Panc1 (cell line): ENCODE measurements at regions not wholly inside any gene's neighbourhood (a gene's known extent, or its start where the extent isn't known, plus 50 kb on each side); places are given as distances from the start of the nearest gene placed in this dataset.
"Not testable (repeated sequence)": the region's sequence is repeated elsewhere in the genome, so short reads cannot be mapped to it uniquely, and the experiment has no call there.

Source experiments
- CTCF ChIP-seq: fragments of 450-650 bp; IDR thresholded peaks from 2 replicates; pipeline ENCODE4 v1.5.1; 2017; ENCODE audit warnings: mild to moderate bottlenecking
- POLR2AphosphoS5 ChIP-seq: IDR thresholded peaks from 2 replicates; pipeline ENCODE4 v1.6.1; 2012; ENCODE audit warnings: mild to moderate bottlenecking, low read depth, low read length, moderate library complexity
- SIN3A ChIP-seq: IDR thresholded peaks from 2 replicates; pipeline ENCODE4 v1.6.1; 2012; ENCODE audit warnings: low read depth, mild to moderate bottlenecking, low read length, moderate library complexity, borderline replicate concordance; ENCODE audit not compliant: insufficient read depth
- TF ChIP-seq, protein P1 (sequence below), 2 experiments: IDR thresholded peaks; 2 replicates each; pipeline ENCODE4 v1.6.1; 2011 to 2012; ENCODE audit warnings: low read depth in 2 of 2, control low read depth in 1 of 2, low read length in 1 of 2, mild to moderate bottlenecking in 1 of 2, moderate library complexity in 1 of 2; ENCODE audit not compliant: insufficient read depth in 1 of 2

DNA sequence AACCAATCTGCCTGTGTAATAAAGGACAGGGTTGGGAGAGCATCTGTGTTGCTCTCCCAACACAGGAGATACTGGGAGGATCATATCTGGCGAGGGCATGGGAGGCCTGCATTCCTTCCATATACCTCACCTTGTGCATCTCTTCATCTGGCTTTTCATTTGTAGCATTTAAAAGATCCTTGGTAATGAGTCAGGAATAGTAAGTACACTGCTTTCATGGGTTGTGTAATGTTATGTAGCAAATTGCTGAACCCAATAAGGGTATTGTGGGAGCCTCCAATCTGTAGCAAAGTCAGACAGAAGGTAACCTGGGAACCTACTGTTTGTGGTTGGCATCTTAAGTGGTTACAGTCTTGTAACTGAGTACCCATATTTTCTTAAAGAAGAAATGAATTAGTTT is 210.8 kb downstream of the LMLN start:
- TF ChIP-seq CTCF, POLR2AphosphoS5, SIN3A: not testable (repeated sequence)
- TF ChIP-seq, protein P1, sequence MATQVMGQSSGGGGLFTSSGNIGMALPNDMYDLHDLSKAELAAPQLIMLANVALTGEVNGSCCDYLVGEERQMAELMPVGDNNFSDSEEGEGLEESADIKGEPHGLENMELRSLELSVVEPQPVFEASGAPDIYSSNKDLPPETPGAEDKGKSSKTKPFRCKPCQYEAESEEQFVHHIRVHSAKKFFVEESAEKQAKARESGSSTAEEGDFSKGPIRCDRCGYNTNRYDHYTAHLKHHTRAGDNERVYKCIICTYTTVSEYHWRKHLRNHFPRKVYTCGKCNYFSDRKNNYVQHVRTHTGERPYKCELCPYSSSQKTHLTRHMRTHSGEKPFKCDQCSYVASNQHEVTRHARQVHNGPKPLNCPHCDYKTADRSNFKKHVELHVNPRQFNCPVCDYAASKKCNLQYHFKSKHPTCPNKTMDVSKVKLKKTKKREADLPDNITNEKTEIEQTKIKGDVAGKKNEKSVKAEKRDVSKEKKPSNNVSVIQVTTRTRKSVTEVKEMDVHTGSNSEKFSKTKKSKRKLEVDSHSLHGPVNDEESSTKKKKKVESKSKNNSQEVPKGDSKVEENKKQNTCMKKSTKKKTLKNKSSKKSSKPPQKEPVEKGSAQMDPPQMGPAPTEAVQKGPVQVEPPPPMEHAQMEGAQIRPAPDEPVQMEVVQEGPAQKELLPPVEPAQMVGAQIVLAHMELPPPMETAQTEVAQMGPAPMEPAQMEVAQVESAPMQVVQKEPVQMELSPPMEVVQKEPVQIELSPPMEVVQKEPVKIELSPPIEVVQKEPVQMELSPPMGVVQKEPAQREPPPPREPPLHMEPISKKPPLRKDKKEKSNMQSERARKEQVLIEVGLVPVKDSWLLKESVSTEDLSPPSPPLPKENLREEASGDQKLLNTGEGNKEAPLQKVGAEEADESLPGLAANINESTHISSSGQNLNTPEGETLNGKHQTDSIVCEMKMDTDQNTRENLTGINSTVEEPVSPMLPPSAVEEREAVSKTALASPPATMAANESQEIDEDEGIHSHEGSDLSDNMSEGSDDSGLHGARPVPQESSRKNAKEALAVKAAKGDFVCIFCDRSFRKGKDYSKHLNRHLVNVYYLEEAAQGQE (IDR thresholded peaks at IDR 0.05; ENCODE audit: insufficient read depth in 1 of 2, low read depth in 2 of 2, low read length in 1 of 2) = not testable (repeated sequence)
